Mammary epithelial cell (primary cell): ENCODE measurements at regions not wholly inside any gene's neighbourhood (a gene's known extent, or its start where the extent isn't known, plus 50 kb on each side); places are given as distances from the start of the nearest gene placed in this dataset.

Experiments used
- EZH2 ChIP-seq: IDR thresholded peaks from 2 replicates; pipeline ENCODE4 v1.6.1; 2012; ENCODE audit warnings: low read length, inconsistent platforms, borderline replicate concordance
- TF ChIP-seq, protein P1 (sequence below), 2 donors: IDR thresholded peaks in 1 of 2; conservative IDR thresholded peaks in 1 of 2; 2 replicates each; pipeline ENCODE4 v1.5.1; 2011 to 2012; ENCODE audit warnings: inconsistent platforms in 2 of 2, low read length in 2 of 2, mild to moderate bottlenecking in 2 of 2, control low read depth in 1 of 2, low read depth in 1 of 2; ENCODE audit not compliant: insufficient read depth in 1 of 2; ENCODE audit errors: extremely low read depth in 1 of 2

DNA sequence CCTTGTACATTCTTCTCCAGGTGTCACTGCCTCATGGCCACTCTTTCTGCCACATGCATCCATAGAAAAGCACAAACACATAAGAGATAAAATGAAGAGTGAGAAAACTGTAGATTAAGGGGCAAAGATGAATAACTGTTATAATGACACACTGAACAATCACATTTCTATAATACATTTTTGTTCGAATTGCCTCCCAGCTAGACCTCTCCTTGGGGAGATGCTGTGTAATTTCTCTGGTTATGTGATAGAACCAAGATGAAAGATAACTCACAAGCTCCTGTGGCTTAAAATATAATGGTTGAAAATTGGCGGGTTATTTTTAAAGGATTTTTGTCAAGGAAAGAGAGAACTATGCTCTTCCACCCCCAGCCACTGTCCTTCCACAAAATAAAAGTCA is 60.2 kb upstream of the STEAP1 start:
- no peak for TF ChIP-seq EZH2
- TF ChIP-seq, protein P1, sequence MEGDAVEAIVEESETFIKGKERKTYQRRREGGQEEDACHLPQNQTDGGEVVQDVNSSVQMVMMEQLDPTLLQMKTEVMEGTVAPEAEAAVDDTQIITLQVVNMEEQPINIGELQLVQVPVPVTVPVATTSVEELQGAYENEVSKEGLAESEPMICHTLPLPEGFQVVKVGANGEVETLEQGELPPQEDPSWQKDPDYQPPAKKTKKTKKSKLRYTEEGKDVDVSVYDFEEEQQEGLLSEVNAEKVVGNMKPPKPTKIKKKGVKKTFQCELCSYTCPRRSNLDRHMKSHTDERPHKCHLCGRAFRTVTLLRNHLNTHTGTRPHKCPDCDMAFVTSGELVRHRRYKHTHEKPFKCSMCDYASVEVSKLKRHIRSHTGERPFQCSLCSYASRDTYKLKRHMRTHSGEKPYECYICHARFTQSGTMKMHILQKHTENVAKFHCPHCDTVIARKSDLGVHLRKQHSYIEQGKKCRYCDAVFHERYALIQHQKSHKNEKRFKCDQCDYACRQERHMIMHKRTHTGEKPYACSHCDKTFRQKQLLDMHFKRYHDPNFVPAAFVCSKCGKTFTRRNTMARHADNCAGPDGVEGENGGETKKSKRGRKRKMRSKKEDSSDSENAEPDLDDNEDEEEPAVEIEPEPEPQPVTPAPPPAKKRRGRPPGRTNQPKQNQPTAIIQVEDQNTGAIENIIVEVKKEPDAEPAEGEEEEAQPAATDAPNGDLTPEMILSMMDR (conservative IDR thresholded peaks at IDR 0.05 in 1 of 2, IDR thresholded peaks at IDR 0.05 in 1 of 2; ENCODE audit: extremely low read depth in 1 of 2, insufficient read depth in 1 of 2, low read depth in 1 of 2, low read length in 2 of 2): no peak
